Activated naive CD4-positive, alpha-beta T cell (primary cell): ENCODE measurements at regions not wholly inside any gene's neighbourhood (a gene's known extent, or its start where the extent isn't known, plus 50 kb on each side); places are given as distances from the start of the nearest gene placed in this dataset.

Source experiments
- DNase-seq, 4 experiments: peaks; one replicate each; lab custom pipeline; 2025; lab: John Stamatoyannopoulos, UW

GRCh38 chr12:67535176-67535575, 113.4 kb upstream of the DYRK2 start:
- DNase-seq = no peak

GRCh38 chr12:67535971-67536370, 112.6 kb upstream of the DYRK2 start:
- no peak for DNase-seq

GRCh38 chr12:67539329-67539728, 109.2 kb upstream of the DYRK2 start:
- no peak for DNase-seq

- DNase-seq = no peak
Observed at GRCh38 chr12:67539946-67540345, 108.6 kb upstream of the DYRK2 start.

GRCh38 chr12:67540920-67541624, 107.5 kb upstream of the DYRK2 start:
- DNase-seq = no peak

GRCh38 chr12:67541625-67541991, 106.9 kb upstream of the DYRK2 start:
- DNase-seq = no peak

GRCh38 chr12:67543021-67543770, 105.3 kb upstream of the DYRK2 start:
- DNase-seq = no peak

- no peak for DNase-seq
Observed at GRCh38 chr12:67545298-67545697, 103.2 kb upstream of the DYRK2 start.

GRCh38 chr12:67546746-67547145, 101.8 kb upstream of the DYRK2 start:
- DNase-seq = no peak

- DNase-seq = peak in 1 of 4 experiments; percentile 32
Observed at GRCh38 chr12:67555075-67555717, 93.3 kb upstream of the DYRK2 start.

GRCh38 chr12:67558775-67559174, 89.8 kb upstream of the DYRK2 start:
- no peak for DNase-seq

GRCh38 chr12:67559751-67560150, 88.8 kb upstream of the DYRK2 start:
- no peak for DNase-seq

- no peak for DNase-seq
Observed at GRCh38 chr12:67562513-67563287, 85.8 kb upstream of the DYRK2 start.

- no peak for DNase-seq
Observed at GRCh38 chr12:67568055-67568454, 80.5 kb upstream of the DYRK2 start.

- DNase-seq = no peak
Observed at GRCh38 chr12:67572492-67572891, 76.1 kb upstream of the DYRK2 start.

- DNase-seq = no peak
Observed at GRCh38 chr12:67573566-67573965, 75.0 kb upstream of the DYRK2 start.

- no peak for DNase-seq
Observed at GRCh38 chr12:67578976-67579661, 69.4 kb upstream of the DYRK2 start.

GRCh38 chr12:67579662-67580003, 68.9 kb upstream of the DYRK2 start:
- no peak for DNase-seq

- DNase-seq = no peak
Observed at GRCh38 chr12:67582238-67582834, 66.2 kb upstream of the DYRK2 start.

GRCh38 chr12:67582844-67583243, 65.7 kb upstream of the DYRK2 start:
- DNase-seq = no peak

- no peak for DNase-seq
Observed at GRCh38 chr12:67586951-67587350, 61.6 kb upstream of the DYRK2 start.

- no peak for DNase-seq
Observed at GRCh38 chr12:67589078-67589477, 59.5 kb upstream of the DYRK2 start.
